Neural progenitor cell (in vitro differentiated cells): ENCODE measurements at regions not wholly inside any gene's neighbourhood (a gene's known extent, or its start where the extent isn't known, plus 50 kb on each side); places are given as distances from the start of the nearest gene placed in this dataset.

Source experiments
- DNase-seq: peaks from one replicate; pipeline ENCODE4 v3.0.0-alpha.2; 2016; ENCODE audit warnings: low spot score
- H2AFZ ChIP-seq: fragments of 200-600 bp; sonication (generic); replicated peaks from 2 replicates; pipeline ENCODE4 v1.6.1; 2016; ENCODE audit warnings: antibody characterized with exemption
- H3F3A ChIP-seq: fragments of 200-600 bp; sonication (generic); 2 replicates; pipeline ENCODE4 v1.6.1; 2016; ENCODE audit warnings: antibody characterized with exemption, low read depth
- H3K27ac ChIP-seq: fragments of 200-600 bp; sonication (generic); 2 replicates; pipeline ENCODE4 v1.5.1; 2016; ENCODE audit warnings: mild to moderate bottlenecking
- H3K27me3 ChIP-seq: fragments of 200-600 bp; sonication (generic); 2 replicates; pipeline ENCODE4 v1.6.1; 2016; ENCODE audit warnings: mild to moderate bottlenecking, moderate library complexity
- H3K36me3 ChIP-seq: fragments of 200-600 bp; sonication (generic); 2 replicates; pipeline ENCODE4 v1.5.1; 2016
- H3K4me1 ChIP-seq: fragments of 200-600 bp; sonication (generic); 2 replicates; pipeline ENCODE4 v1.6.1; 2016; ENCODE audit warnings: mixed run types
- H3K4me2 ChIP-seq: fragments of 200-600 bp; sonication (generic); 2 replicates; pipeline ENCODE4 v1.6.1; 2016
- H3K4me3 ChIP-seq: fragments of 200-600 bp; sonication (generic); 2 replicates; pipeline ENCODE4 v1.5.1; 2016
- H3K79me2 ChIP-seq: fragments of 200-600 bp; sonication (generic); 2 replicates; pipeline ENCODE4 v1.6.1; 2016; ENCODE audit warnings: low read depth
- H3K9ac ChIP-seq: fragments of 200-600 bp; sonication (generic); 2 replicates; pipeline ENCODE4 v1.6.1; 2016
- H3K9me3 ChIP-seq: fragments of 200-600 bp; sonication (generic); 2 replicates; pipeline ENCODE4 v1.5.1; 2016; ENCODE audit warnings: low read depth
- H4K20me1 ChIP-seq: fragments of 200-600 bp; sonication (generic); 2 replicates; pipeline ENCODE4 v1.6.1; 2016; ENCODE audit warnings: low read depth
- H3K27ac Mint-ChIP-seq: 3 replicates; pipeline ENCODE4 v1.8.0; 2021; ENCODE audit warnings: mixed read lengths
- H3K27me3 Mint-ChIP-seq: 2 replicates; pipeline ENCODE4 v1.8.0; 2022; ENCODE audit warnings: low read depth, mild to moderate bottlenecking, inconsistent platforms, moderate library complexity, mixed read lengths; ENCODE audit not compliant: insufficient read depth
- H3K36me3 Mint-ChIP-seq: 3 replicates; pipeline ENCODE4 v1.8.0; 2021; ENCODE audit warnings: mixed read lengths
- H3K4me1 Mint-ChIP-seq: 3 replicates; pipeline ENCODE4 v1.8.0; 2021; ENCODE audit warnings: mixed read lengths
- H3K4me3 Mint-ChIP-seq: 3 replicates; pipeline ENCODE4 v1.8.0; 2021; ENCODE audit warnings: mild to moderate bottlenecking, moderate library complexity, mixed read lengths
- H3K9me3 Mint-ChIP-seq: 3 replicates; pipeline ENCODE4 v1.8.0; 2020; ENCODE audit warnings: mixed read lengths
- EZH2 ChIP-seq: fragments of 200-600 bp; sonication (generic); IDR thresholded peaks from 2 replicates; pipeline ENCODE4 v1.6.1; 2017; ENCODE audit warnings: antibody characterized with exemption, mild to moderate bottlenecking, moderate library complexity
- EZH2phosphoT487 ChIP-seq: fragments of 200-600 bp; sonication (generic); IDR thresholded peaks from 2 replicates; pipeline ENCODE4 v1.6.1; 2017; ENCODE audit warnings: antibody characterized with exemption
- TF ChIP-seq, protein P1 (sequence below): fragments of 200-600 bp; sonication (generic); IDR thresholded peaks from 2 replicates; pipeline ENCODE4 v1.5.1; 2017; ENCODE audit warnings: antibody characterized with exemption, mild to moderate bottlenecking

DNA sequence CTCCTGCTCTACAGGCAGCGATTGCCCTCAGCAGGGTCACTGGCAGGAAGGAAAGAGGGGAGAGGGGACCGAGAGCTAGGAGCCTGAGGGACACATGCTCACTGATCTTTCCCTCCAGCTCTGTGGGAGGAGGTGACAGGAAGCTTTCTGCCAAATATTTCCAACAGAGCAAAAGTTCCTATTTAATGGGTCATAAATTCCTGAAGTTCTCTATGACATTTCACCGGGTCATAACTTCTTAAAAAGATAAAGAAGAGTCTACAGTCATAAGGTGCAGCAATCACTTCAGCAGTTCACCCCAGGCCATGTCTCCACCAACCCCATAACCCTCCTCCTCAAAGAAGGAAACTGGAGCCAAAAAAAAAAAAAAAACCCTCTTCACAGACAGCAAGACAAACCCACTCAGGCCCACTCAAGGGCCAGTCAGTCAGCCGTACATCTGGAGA is 481.1 kb downstream of the NR2F1-AS1 start:
- TF ChIP-seq EZH2 (no peak), EZH2phosphoT487 (no peak)
- TF ChIP-seq, protein P1, sequence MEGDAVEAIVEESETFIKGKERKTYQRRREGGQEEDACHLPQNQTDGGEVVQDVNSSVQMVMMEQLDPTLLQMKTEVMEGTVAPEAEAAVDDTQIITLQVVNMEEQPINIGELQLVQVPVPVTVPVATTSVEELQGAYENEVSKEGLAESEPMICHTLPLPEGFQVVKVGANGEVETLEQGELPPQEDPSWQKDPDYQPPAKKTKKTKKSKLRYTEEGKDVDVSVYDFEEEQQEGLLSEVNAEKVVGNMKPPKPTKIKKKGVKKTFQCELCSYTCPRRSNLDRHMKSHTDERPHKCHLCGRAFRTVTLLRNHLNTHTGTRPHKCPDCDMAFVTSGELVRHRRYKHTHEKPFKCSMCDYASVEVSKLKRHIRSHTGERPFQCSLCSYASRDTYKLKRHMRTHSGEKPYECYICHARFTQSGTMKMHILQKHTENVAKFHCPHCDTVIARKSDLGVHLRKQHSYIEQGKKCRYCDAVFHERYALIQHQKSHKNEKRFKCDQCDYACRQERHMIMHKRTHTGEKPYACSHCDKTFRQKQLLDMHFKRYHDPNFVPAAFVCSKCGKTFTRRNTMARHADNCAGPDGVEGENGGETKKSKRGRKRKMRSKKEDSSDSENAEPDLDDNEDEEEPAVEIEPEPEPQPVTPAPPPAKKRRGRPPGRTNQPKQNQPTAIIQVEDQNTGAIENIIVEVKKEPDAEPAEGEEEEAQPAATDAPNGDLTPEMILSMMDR, result no peak
- no peaks in the 10 kb centered on the region for H3K36me3 Mint-ChIP-seq
- H3F3A ChIP-seq, result no peaks in the 10 kb centered on the region
- H3K4me3 ChIP-seq, result no peak overlapping the region
- no peak for DNase-seq
- peaks cover 2% of the 10 kb centered on the region for H3K27me3 Mint-ChIP-seq
- H4K20me1 ChIP-seq, result no peaks in the 10 kb centered on the region
- H3K4me2 ChIP-seq, result no peak overlapping the region
- H3K27ac Mint-ChIP-seq, result no peak overlapping the region
- H2AFZ ChIP-seq, result no peak overlapping the region
- no peaks in the 10 kb centered on the region for H3K4me1 ChIP-seq
- H3K27ac ChIP-seq, result no peak overlapping the region
- no peak overlapping the region for H3K9ac ChIP-seq
- H3K9me3 Mint-ChIP-seq, result no peaks in the 10 kb centered on the region
- no peaks in the 10 kb centered on the region for H3K79me2 ChIP-seq
- H3K4me3 Mint-ChIP-seq, result no peak overlapping the region
- H3K27me3 ChIP-seq, result no peaks in the 10 kb centered on the region
- no peaks in the 10 kb centered on the region for H3K4me1 Mint-ChIP-seq
- no peaks in the 10 kb centered on the region for H3K9me3 ChIP-seq
- H3K36me3 ChIP-seq, result no peaks in the 10 kb centered on the region

DNA sequence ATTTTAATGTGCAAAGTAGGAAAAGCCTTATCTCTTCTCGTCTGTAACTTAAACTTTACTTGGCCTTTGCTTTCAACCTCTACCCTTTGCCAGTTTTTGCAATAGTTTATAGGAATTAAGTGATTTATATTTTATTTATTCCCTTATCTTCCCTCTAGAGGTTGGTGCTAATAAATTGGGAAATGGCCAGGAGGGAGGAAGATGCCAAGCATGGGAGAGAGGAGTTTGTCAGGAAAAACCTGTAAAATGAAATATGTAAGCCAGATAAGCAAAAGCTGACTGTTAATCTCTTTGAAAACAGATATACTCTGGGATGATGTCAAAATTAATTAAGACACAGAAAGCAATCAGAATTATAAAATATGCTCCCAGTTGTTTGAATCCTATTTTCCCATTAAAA is 484.5 kb downstream of the NR2F1-AS1 start:
- no peak overlapping the region for H3K4me3 ChIP-seq
- H3K4me2 ChIP-seq, result no peak overlapping the region
- no peak overlapping the region for H3K27ac ChIP-seq
- H3K36me3 Mint-ChIP-seq, result no peaks in the 10 kb centered on the region
- TF ChIP-seq EZH2phosphoT487 (no peak), EZH2 (no peak)
- TF ChIP-seq, protein P1, result no peak
- H4K20me1 ChIP-seq, result no peaks in the 10 kb centered on the region
- no peak overlapping the region for H2AFZ ChIP-seq
- H3K9ac ChIP-seq, result no peak overlapping the region
- no peak overlapping the region for H3K27ac Mint-ChIP-seq
- H3K9me3 ChIP-seq, result no peaks in the 10 kb centered on the region
- peaks cover 3% of the 10 kb centered on the region for H3K9me3 Mint-ChIP-seq
- H3K4me3 Mint-ChIP-seq, result no peak overlapping the region
- no peaks in the 10 kb centered on the region for H3K27me3 ChIP-seq
- H3K4me1 ChIP-seq, result no peaks in the 10 kb centered on the region
- H3F3A ChIP-seq, result no peaks in the 10 kb centered on the region
- no peaks in the 10 kb centered on the region for H3K79me2 ChIP-seq
- peaks cover 2% of the 10 kb centered on the region for H3K27me3 Mint-ChIP-seq
- DNase-seq, result no peak
- peaks cover 5% of the 10 kb centered on the region for H3K4me1 Mint-ChIP-seq
- H3K36me3 ChIP-seq, result no peaks in the 10 kb centered on the region

GRCh38 chr5:93092349-93093105 is 488.5 kb downstream of the NR2F1-AS1 start:
- no peaks in the 10 kb centered on the region for H3F3A ChIP-seq

More at GRCh38 chr5:93092349-93093105, 488.5 kb downstream of the NR2F1-AS1 start:
- TF ChIP-seq EZH2 (no peak), EZH2phosphoT487 (no peak)
- TF ChIP-seq, protein P1, result no peak
- H3K4me3 Mint-ChIP-seq, result no peak overlapping the region
- Histone ChIP-seq H3K4me1 (no peaks in the 10 kb centered on the region), H3K27ac (no peak overlapping the region), H3K4me3 (no peak overlapping the region), H4K20me1 (no peaks in the 10 kb centered on the region), H3K9ac (no peak overlapping the region), H3K4me2 (no peak overlapping the region), H3K9me3 (no peaks in the 10 kb centered on the region), H3K36me3 (no peaks in the 10 kb centered on the region), H2AFZ (no peak overlapping the region), H3K79me2 (no peaks in the 10 kb centered on the region), H3K27me3 (no peaks in the 10 kb centered on the region)
- H3K9me3 Mint-ChIP-seq, result peaks cover 3% of the 10 kb centered on the region
- H3K36me3 Mint-ChIP-seq, result no peaks in the 10 kb centered on the region
- no peak overlapping the region for H3K27ac Mint-ChIP-seq
- no peaks in the 10 kb centered on the region for H3K27me3 Mint-ChIP-seq
- peaks cover 5% of the 10 kb centered on the region for H3K4me1 Mint-ChIP-seq
- no peak for DNase-seq
